Coronary artery (tissue), 2 donors: ENCODE measurements at regions not wholly inside any gene's neighbourhood (a gene's known extent, or its start where the extent isn't known, plus 50 kb on each side); places are given as distances from the start of the nearest gene placed in this dataset.
"Not testable (repeated sequence)": the region's sequence is repeated elsewhere in the genome, so short reads cannot be mapped to it uniquely, and the experiment has no call there.

ENCODE experiments used
- DNase-seq: peaks from one replicate; pipeline ENCODE4 v3.0.0-alpha.2; 2017; ENCODE audit warnings: low spot score
- H3K27ac ChIP-seq, 2 donors: fragments of 200-600 bp; sonication (generic); one replicate each; pipeline ENCODE4 v1.5.1; 2016 to 2019
- H3K4me3 ChIP-seq: fragments of 200-600 bp; sonication (generic); 2 replicates; pipeline ENCODE4 v1.5.1; 2016; ENCODE audit warnings: mild to moderate bottlenecking, moderate library complexity
- CTCF ChIP-seq: fragments of 200-600 bp; sonication (generic); IDR thresholded peaks from one replicate; pipeline ENCODE4 v1.5.1; 2019; ENCODE audit warnings: antibody characterized with exemption

GRCh38 chr17:70434536-70435490, 265.5 kb downstream of the KCNJ2 start:
- TF ChIP-seq CTCF: no peak
- H3K4me3 ChIP-seq: no peak overlapping the region
- H3K27ac ChIP-seq: no peak overlapping the region
- DNase-seq: no peak

DNA sequence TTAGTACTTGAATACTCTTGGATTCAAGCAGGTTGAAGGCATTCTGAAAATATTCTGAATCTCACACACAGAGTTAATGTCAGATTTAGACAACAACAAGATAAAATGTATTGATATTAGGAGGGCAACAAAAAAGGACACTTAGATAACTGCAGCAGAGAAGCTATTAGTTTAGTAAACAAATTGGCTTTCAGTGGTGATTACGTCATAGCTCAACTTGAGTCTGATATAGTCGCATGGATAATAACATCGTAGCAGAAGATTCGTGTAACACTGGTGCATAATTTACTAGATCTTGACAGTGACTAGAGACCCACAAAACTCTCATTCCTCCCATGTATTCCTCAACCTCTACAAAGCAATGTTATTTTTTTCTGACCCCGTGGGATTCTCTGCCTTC, 268.3 kb downstream of the KCNJ2 start:
- Histone ChIP-seq H3K27ac (no peak overlapping the region), H3K4me3 (no peak overlapping the region)
- no peak for DNase-seq
- no peak for TF ChIP-seq CTCF

DNA sequence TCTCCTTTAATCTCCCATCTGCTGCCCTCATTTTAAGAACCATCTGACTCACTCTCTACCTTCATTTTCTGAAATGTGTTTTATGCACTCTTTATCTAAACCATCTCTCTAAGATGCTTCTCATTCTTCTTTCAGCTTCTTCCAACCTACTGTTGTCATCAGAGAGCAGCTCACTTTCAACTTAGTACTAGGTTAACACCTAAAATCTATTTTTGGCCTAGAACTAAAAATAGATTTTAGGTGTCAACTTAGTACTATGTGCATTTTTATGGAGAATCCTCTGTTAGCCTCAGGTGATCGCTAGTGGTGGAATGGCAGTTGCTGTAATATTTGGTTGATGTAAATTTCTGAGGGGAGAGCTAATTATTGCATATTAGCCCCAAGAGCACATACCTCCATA, 277.1 kb downstream of the KCNJ2 start:
- H3K27ac ChIP-seq: no peak overlapping the region
- DNase-seq: no peak
- no peak overlapping the region for H3K4me3 ChIP-seq
- TF ChIP-seq CTCF: no peak

DNA sequence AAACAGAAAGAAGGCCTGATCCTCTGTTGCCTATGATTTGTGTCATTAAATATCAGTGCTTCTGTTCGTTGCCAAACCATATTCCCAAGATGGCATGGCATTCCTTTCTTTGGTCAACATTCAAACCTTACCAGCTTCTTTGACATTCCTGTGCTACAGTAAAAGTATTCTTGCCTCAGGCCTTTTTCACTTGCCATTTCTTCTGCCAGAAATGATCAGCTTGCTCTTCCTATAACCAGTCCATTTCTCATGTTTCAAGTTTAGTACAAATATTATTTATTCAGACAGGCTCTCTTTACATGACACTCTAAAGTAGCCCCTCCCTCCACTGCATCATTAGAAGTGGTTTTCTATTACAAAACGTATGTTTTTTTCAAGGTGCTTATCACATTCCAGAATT, 278.3 kb downstream of the KCNJ2 start:
- H3K4me3 ChIP-seq: no peak overlapping the region

DNA sequence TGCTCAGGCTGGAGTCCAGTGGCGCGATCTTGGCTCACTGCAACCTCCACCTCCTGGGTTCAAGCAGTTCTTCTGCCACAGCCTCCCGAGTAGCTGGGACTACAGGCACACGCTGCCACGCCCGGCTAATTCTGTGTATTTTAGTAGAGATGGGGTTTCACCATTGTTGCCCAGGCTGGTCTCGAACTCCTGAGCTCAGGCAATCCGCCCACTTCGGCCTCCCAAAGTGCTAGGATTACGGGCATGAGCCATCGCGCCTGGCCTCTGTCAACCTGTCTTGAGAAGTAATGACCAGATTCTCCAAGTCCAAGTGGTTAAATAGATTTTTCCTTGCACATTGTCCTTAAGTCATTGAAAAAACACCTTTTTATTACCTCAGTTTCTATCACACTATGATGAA, 283.7 kb downstream of the KCNJ2 start:
- not testable (repeated sequence) for DNase-seq

More for the DNA sequence above, 278.3 kb downstream of the KCNJ2 start:
- no peak for TF ChIP-seq CTCF
- no peak for DNase-seq
- no peak overlapping the region for H3K27ac ChIP-seq

GRCh38 chr17:70454377-70454776, 285.0 kb downstream of the KCNJ2 start:
- Histone ChIP-seq H3K27ac (no peak overlapping the region), H3K4me3 (no peak overlapping the region)
- no peak for DNase-seq
- no peak for TF ChIP-seq CTCF

More for the DNA sequence above, 283.7 kb downstream of the KCNJ2 start:
- not testable (repeated sequence) for H3K27ac ChIP-seq, H3K4me3 ChIP-seq

GRCh38 chr17:70454908-70455307, 285.6 kb downstream of the KCNJ2 start:
- H3K4me3 ChIP-seq: no peak overlapping the region
- TF ChIP-seq CTCF: no peak
- H3K27ac ChIP-seq: no peak overlapping the region
- DNase-seq: no peak
